IMR-90 (cell line): ENCODE measurements at regions not wholly inside any gene's neighbourhood (a gene's known extent, or its start where the extent isn't known, plus 50 kb on each side); places are given as distances from the start of the nearest gene placed in this dataset.

Experiments used
- ATAC-seq: fragments of 200-7000 bp; cut with Tn5 transposase; 2 replicates; pipeline ENCODE4 v1.9.1; 2020; ENCODE audit warnings: low read depth, mild to moderate bottlenecking, moderate library complexity
- BruUV-seq: library from RNA; stranded (reverse); fragments of 400-500 nt; replicated peaks from 2 replicates; lab custom pipeline; 2021; lab: Mats Ljungman, UMichigan
- CTCF ChIA-PET: fragments of 300-600 bp; formaldehyde crosslinking; extraction: SDS; loops from one replicate; lab custom pipeline; 2021; ENCODE audit warnings: antibody characterized with exemption; lab: Yijun Ruan, JAX
- POLR2A ChIA-PET: fragments of 300-600 bp; sonication (Branson Sonifier 250); formaldehyde crosslinking; loops from one replicate; lab custom pipeline; 2022; ENCODE audit warnings: antibody characterized with exemption; ENCODE audit not compliant: unreplicated experiment; lab: Charles Lee
- DNase-seq: peaks from one replicate; pipeline ENCODE4 v3.0.0; 2013
- H2AFZ ChIP-seq: replicated peaks from 2 replicates; pipeline ENCODE3; 2013; ENCODE audit warnings: low read length, mild to moderate bottlenecking; ENCODE audit not compliant: poor library complexity
- H2AK5ac ChIP-seq: 2 replicates; pipeline ENCODE4 v1.6.1; 2013; ENCODE audit warnings: low read depth, low read length, inconsistent platforms
- H2AK9ac ChIP-seq: replicated peaks from 2 replicates; pipeline ENCODE3; 2013; ENCODE audit warnings: mild to moderate bottlenecking, low read depth, low read length, moderate library complexity; ENCODE audit not compliant: poor library complexity
- H2BK120ac ChIP-seq: 2 replicates; pipeline ENCODE4 v1.6.1; 2013; ENCODE audit warnings: low read depth, low read length, inconsistent platforms
- H2BK15ac ChIP-seq: 3 replicates; pipeline ENCODE4 v1.6.1; 2013; ENCODE audit warnings: low read depth, low read length, inconsistent platforms
- H2BK20ac ChIP-seq: 2 replicates; pipeline ENCODE4 v1.6.1; 2013; ENCODE audit warnings: low read depth, mild to moderate bottlenecking, inconsistent platforms, low read length, moderate library complexity
- H2BK5ac ChIP-seq: 2 replicates; pipeline ENCODE4 v1.6.1; 2013; ENCODE audit warnings: mild to moderate bottlenecking, low read depth, low read length, inconsistent platforms; ENCODE audit not compliant: poor library complexity, severe bottlenecking
- H3K14ac ChIP-seq: replicated peaks from 2 replicates; pipeline ENCODE4 v1.6.1; 2013; ENCODE audit warnings: low read depth, low read length, inconsistent platforms
- H3K18ac ChIP-seq: 2 replicates; pipeline ENCODE4 v1.6.1; 2013; ENCODE audit warnings: low read depth, low read length, control low read depth
- H3K23ac ChIP-seq: 2 replicates; pipeline ENCODE4 v1.6.1; 2013; ENCODE audit warnings: low read depth, low read length, inconsistent platforms
- H3K27ac ChIP-seq: 2 replicates; pipeline ENCODE4 v1.5.1; 2013; ENCODE audit warnings: mild to moderate bottlenecking, control low read depth, low read length; ENCODE audit not compliant: insufficient read depth
- H3K27me3 ChIP-seq: 2 replicates; pipeline ENCODE4 v1.6.1; 2013; ENCODE audit warnings: low read length; ENCODE audit not compliant: control insufficient read depth, insufficient read depth
- H3K36me3 ChIP-seq: 2 replicates; pipeline ENCODE4 v1.6.1; 2013; ENCODE audit warnings: low read length, mixed read lengths; ENCODE audit not compliant: control insufficient read depth, insufficient read depth
- H3K4ac ChIP-seq: 2 replicates; pipeline ENCODE4 v1.6.1; 2013; ENCODE audit warnings: low read depth, low read length, inconsistent platforms
- H3K4me1 ChIP-seq: 2 replicates; pipeline ENCODE4 v1.6.1; 2013; ENCODE audit warnings: low read length, mixed read lengths; ENCODE audit not compliant: control insufficient read depth, insufficient read depth
- H3K4me2 ChIP-seq: 2 replicates; pipeline ENCODE4 v1.6.1; 2013; ENCODE audit warnings: low read depth, mild to moderate bottlenecking, control low read depth, low read length, moderate library complexity
- H3K4me3 ChIP-seq: 2 replicates; pipeline ENCODE4 v1.5.1; 2013; ENCODE audit warnings: low read depth, mild to moderate bottlenecking, control low read depth, low read length, moderate library complexity; ENCODE audit not compliant: insufficient read depth
- H3K56ac ChIP-seq: 2 replicates; pipeline ENCODE4 v1.6.1; 2013; ENCODE audit warnings: low read length, inconsistent platforms; ENCODE audit not compliant: insufficient read depth; ENCODE audit errors: extremely low read depth
- H3K79me1 ChIP-seq, 2 experiments: 2 replicates each; pipeline ENCODE4 v1.6.1; 2013; ENCODE audit warnings: low read length in 2 of 2, inconsistent platforms in 1 of 2, low read depth in 1 of 2
- H3K9ac ChIP-seq: 2 replicates; pipeline ENCODE4 v1.6.1; 2013; ENCODE audit warnings: low read depth, low read length, control low read depth
- H3K9me1 ChIP-seq: 2 replicates; pipeline ENCODE4 v1.6.1; 2013; ENCODE audit warnings: low read length, inconsistent platforms; ENCODE audit not compliant: insufficient read depth
- H3K9me3 ChIP-seq: 2 replicates; pipeline ENCODE4 v1.6.1; 2013; ENCODE audit warnings: low read length; ENCODE audit not compliant: control insufficient read depth, insufficient read depth
- H4K20me1 ChIP-seq: 2 replicates; pipeline ENCODE4 v1.6.1; 2013; ENCODE audit warnings: low read length, inconsistent platforms; ENCODE audit not compliant: insufficient read depth
- H4K5ac ChIP-seq: 2 replicates; pipeline ENCODE4 v1.6.1; 2013; ENCODE audit warnings: mild to moderate bottlenecking, low read depth, low read length, control low read depth
- H4K8ac ChIP-seq, 2 experiments: 2 replicates each; pipeline ENCODE4 v1.6.1; 2013; ENCODE audit warnings: low read depth in 2 of 2, low read length in 2 of 2, control low read depth in 1 of 2, inconsistent platforms in 1 of 2
- H4K91ac ChIP-seq: 2 replicates; pipeline ENCODE4 v1.6.1; 2013; ENCODE audit warnings: low read depth, low read length, inconsistent platforms; ENCODE audit not compliant: insufficient read depth
- BHLHE40 ChIP-seq: fragments of 150-350 bp; IDR thresholded peaks from 2 replicates; pipeline ENCODE4 v1.6.1; 2016; ENCODE audit warnings: mild to moderate bottlenecking, low read depth, low read length
- CHD1 ChIP-seq: IDR thresholded peaks from 2 replicates; pipeline ENCODE4 v1.6.1; 2012; ENCODE audit warnings: low read depth, low read length, improper control_type of control experiment
- CTCF ChIP-seq: conservative IDR thresholded peaks from 2 replicates; pipeline ENCODE4 v1.5.1; 2012; ENCODE audit warnings: mild to moderate bottlenecking, low read depth, low read length, improper control_type of control experiment
- ELK1 ChIP-seq: fragments of 150-350 bp; IDR thresholded peaks from 2 replicates; pipeline ENCODE4 v1.6.1; 2016; ENCODE audit warnings: low read depth, mild to moderate bottlenecking, low read length, moderate library complexity, borderline replicate concordance
- FOS ChIP-seq: fragments of 150-350 bp; IDR thresholded peaks from 2 replicates; pipeline ENCODE4 v1.6.1; 2016; ENCODE audit warnings: low read depth, low read length
- MAFK ChIP-seq: IDR thresholded peaks from 2 replicates; pipeline ENCODE4 v1.6.1; 2012; ENCODE audit warnings: low read depth, low read length, improper control_type of control experiment
- MAZ ChIP-seq: IDR thresholded peaks from 2 replicates; pipeline ENCODE4 v1.6.1; 2012; ENCODE audit warnings: low read depth, mild to moderate bottlenecking, low read length, improper control_type of control experiment, moderate library complexity, borderline replicate concordance
- NFE2L2 ChIP-seq: fragments of 150-350 bp; IDR thresholded peaks from 2 replicates; pipeline ENCODE4 v1.6.1; 2016; ENCODE audit warnings: low read depth, mild to moderate bottlenecking, low read length
- POLR2A ChIP-seq: IDR thresholded peaks from 2 replicates; pipeline ENCODE4 v1.6.1; 2012; ENCODE audit warnings: mild to moderate bottlenecking, low read depth, low read length
- WGBS, 2 experiments: methylation state at CpG; one replicate each; pipeline versions ENCODE4 v1.1.5 to v1.1.7; 2013; ENCODE audit warnings: missing lambda C conversion rate in 2 of 2; ENCODE audit not compliant: insufficient read length in 1 of 2; ENCODE audit errors: extremely low coverage in 2 of 2; 5-methylcytosine and 5-hydroxymethylcytosine counted together
- dilution Hi-C: fragments of 300-500 bp; cut with HindIII; formaldehyde crosslinking; loops from one replicate; pipeline ENCODE4 v1.14.3; 2018; ENCODE audit warnings: low sequenced_read_pairs; ENCODE audit not compliant: unreplicated experiment
- in situ Hi-C: fragments of 300-500 bp; cut with MboI; formaldehyde crosslinking; loops from 3 replicates; pipeline ENCODE4 v1.14.3; 2019; ENCODE audit warnings: low sequenced_read_pairs, inconsistent platforms, mixed read lengths
- intact Hi-C: fragments of 100-400 bp; cut with micrococcal nuclease; formaldehyde crosslinking; loops from 2 replicates; pipeline ENCODE4 v1.10.0; 2022

- Histone ChIP-seq H2BK20ac (no peak overlapping the region), H2BK5ac (no peak overlapping the region), H4K5ac (no peak overlapping the region), H3K18ac (no peak overlapping the region), H2BK120ac (no peak overlapping the region), H2BK15ac (no peak overlapping the region), H3K27ac (no peak overlapping the region), H3K23ac (no peak overlapping the region), H3K4me1 (no peaks in the 10 kb centered on the region), H4K91ac (no peak overlapping the region), H3K9ac (no peak overlapping the region), H3K4ac (no peak overlapping the region), H3K27me3 (no peaks in the 10 kb centered on the region), H4K8ac (no peak overlapping the region), H3K79me1 (no peaks in the 10 kb centered on the region), H4K20me1 (no peaks in the 10 kb centered on the region), H3K56ac (no peak overlapping the region), H3K4me3 (no peak overlapping the region), H3K36me3 (no peaks in the 10 kb centered on the region), H2AK9ac (no peak overlapping the region), H3K9me1 (no peaks in the 10 kb centered on the region), H2AFZ (no peak overlapping the region), H2AK5ac (no peak overlapping the region), H3K14ac (no peak overlapping the region), H3K4me2 (no peak overlapping the region), H3K9me3 (peaks cover 4% of the 10 kb centered on the region; the same call in 1 of the 2 replicates)
- in situ Hi-C loops: no loop called here
- BruUV-seq: no TSS peak
- POLR2A ChIA-PET: no interaction called here
- no peak for ATAC-seq
- TF ChIP-seq POLR2A (no peak), ELK1 (no peak), MAFK (no peak), CHD1 (no peak), BHLHE40 (no peak), NFE2L2 (no peak), FOS (no peak), CTCF (no peak), MAZ (no peak)
- CTCF ChIA-PET: no interaction called here
- intact Hi-C loops: no loop called here
- dilution Hi-C loops: no loop called here
- DNase-seq: no peak
- no CpG with 5 or more reads among the region's 2 CpGs for WGBS, 2 experiments
Measured at GRCh38 chr13:68522184-68522583, 1292.0 kb upstream of the PCDH9 start.
